Gastrocnemius medialis (tissue), 4 donors: ENCODE measurements at regions not wholly inside any gene's neighbourhood (a gene's known extent, or its start where the extent isn't known, plus 50 kb on each side); places are given as distances from the start of the nearest gene placed in this dataset.
A peak's percentile ranks its signal among the peaks of the same experiment; 100 is the strongest.

Experiments used
- ATAC-seq, 2 donors: fragments of 150-250 bp; one replicate each; pipeline ENCODE4 v1.9.1; 2016
- DNase-seq, 2 donors: peaks; one replicate each; pipeline ENCODE4 v3.0.0-alpha.2; 2019
- H3K27ac ChIP-seq, 4 donors: fragments of 200-600 bp; sonication (generic); 1 replicate in 1 of 4; 2 replicates in 3 of 4; pipeline ENCODE4 v1.5.1; 2016 to 2018; ENCODE audit warnings: mild to moderate bottlenecking in 2 of 4, moderate library complexity in 1 of 4
- H3K27me3 ChIP-seq, 3 donors: fragments of 200-600 bp; sonication (generic) in 2 of 3; 1 replicate in 1 of 3; 2 replicates in 2 of 3; pipeline versions ENCODE4 v1.5.1 to v1.6.0; 2016 to 2019; ENCODE audit warnings: mild to moderate bottlenecking in 1 of 3, moderate library complexity in 1 of 3
- H3K36me3 ChIP-seq, 2 donors: fragments of 200-600 bp; sonication (generic) in 1 of 2; one replicate each; pipeline ENCODE4 v1.5.1; 2017 to 2018
- H3K4me1 ChIP-seq, 2 donors: fragments of 200-600 bp; sonication (generic) in 1 of 2; one replicate each; pipeline ENCODE4 v1.5.1; 2016 to 2017; ENCODE audit warnings: mild to moderate bottlenecking in 2 of 2
- H3K4me3 ChIP-seq, 4 donors: fragments of 200-600 bp; sonication (generic) in 3 of 4; 1 replicate in 1 of 4; 2 replicates in 3 of 4; pipeline ENCODE4 v1.5.1; 2016 to 2019; ENCODE audit warnings: mild to moderate bottlenecking in 2 of 4
- H3K9me3 ChIP-seq, 3 donors: fragments of 200-600 bp; sonication (generic) in 2 of 3; 1 replicate in 1 of 3; 2 replicates in 2 of 3; pipeline ENCODE4 v1.5.1; 2016 to 2019
- POLR2A ChIP-seq, 2 donors: fragments of 450-650 bp; IDR thresholded peaks; one replicate each; pipeline ENCODE4 v1.6.1; 2017; ENCODE audit warnings: antibody characterized with exemption in 2 of 2, mild to moderate bottlenecking in 2 of 2, moderate library complexity in 2 of 2
- in situ Hi-C, 4 donors: fragments of 200-750 bp; cut with MboI; loops; one replicate each; pipeline versions ENCODE4 v1.15.0 to v1.8.0; 2017; ENCODE audit warnings: low sequenced_read_pairs in 4 of 4
- intact Hi-C: fragments of 100-400 bp; cut with DNase I; formaldehyde crosslinking; loops from one replicate; pipeline ENCODE4 v1.15.1; 2023; ENCODE audit warnings: low total_unique reads
- TF ChIP-seq, protein P1 (sequence below), 5 experiments: fragments of 450-650 bp in 3 of 5; fragments of 200-600 bp in 2 of 5; sonication (generic) in 2 of 5; IDR thresholded peaks in 4 of 5; conservative IDR thresholded peaks in 1 of 5; 1 replicate in 4 of 5; 2 replicates in 1 of 5; pipeline ENCODE4 v1.5.1; 2016 to 2019; ENCODE audit warnings: antibody characterized with exemption in 5 of 5, mild to moderate bottlenecking in 3 of 5, moderate library complexity in 3 of 5

- H3K27ac ChIP-seq, result peak overlapping the region in 2 of 4 donors; percentile 66 to 87
- H3K9me3 ChIP-seq, result no peaks in the 10 kb centered on the region
- no peaks in the 10 kb centered on the region for H3K27me3 ChIP-seq
- no peak overlapping the region for H3K4me3 ChIP-seq
- DNase-seq, result no peak
- no peaks in the 10 kb centered on the region for H3K36me3 ChIP-seq
- in situ Hi-C loops (no loop called here), intact Hi-C loops (no loop called here)
- TF ChIP-seq, protein P1, sequence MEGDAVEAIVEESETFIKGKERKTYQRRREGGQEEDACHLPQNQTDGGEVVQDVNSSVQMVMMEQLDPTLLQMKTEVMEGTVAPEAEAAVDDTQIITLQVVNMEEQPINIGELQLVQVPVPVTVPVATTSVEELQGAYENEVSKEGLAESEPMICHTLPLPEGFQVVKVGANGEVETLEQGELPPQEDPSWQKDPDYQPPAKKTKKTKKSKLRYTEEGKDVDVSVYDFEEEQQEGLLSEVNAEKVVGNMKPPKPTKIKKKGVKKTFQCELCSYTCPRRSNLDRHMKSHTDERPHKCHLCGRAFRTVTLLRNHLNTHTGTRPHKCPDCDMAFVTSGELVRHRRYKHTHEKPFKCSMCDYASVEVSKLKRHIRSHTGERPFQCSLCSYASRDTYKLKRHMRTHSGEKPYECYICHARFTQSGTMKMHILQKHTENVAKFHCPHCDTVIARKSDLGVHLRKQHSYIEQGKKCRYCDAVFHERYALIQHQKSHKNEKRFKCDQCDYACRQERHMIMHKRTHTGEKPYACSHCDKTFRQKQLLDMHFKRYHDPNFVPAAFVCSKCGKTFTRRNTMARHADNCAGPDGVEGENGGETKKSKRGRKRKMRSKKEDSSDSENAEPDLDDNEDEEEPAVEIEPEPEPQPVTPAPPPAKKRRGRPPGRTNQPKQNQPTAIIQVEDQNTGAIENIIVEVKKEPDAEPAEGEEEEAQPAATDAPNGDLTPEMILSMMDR (IDR thresholded peaks at IDR 0.05 in 4 of 5, conservative IDR thresholded peaks at IDR 0.05 in 1 of 5), result no peak
- peak in 1 of 2 donors; percentile 8 for TF ChIP-seq POLR2A (IDR thresholded peaks at IDR 0.05)
- peaks cover 19 to 31% of the 10 kb centered on the region in 2 donors for H3K4me1 ChIP-seq
- ATAC-seq, result peak in 1 of 2 donors; percentile 53
Observed at GRCh38 chrX:39338583-39338982, 537.3 kb downstream of the MID1IP1 start.

- no peak for DNase-seq
- H3K27me3 ChIP-seq, result peaks cover 0 to 2% (median 0%) of the 10 kb centered on the region in 3 donors
- in situ Hi-C loops, result no loop called here
- intact Hi-C loops, result no loop called here
- no peaks in the 10 kb centered on the region for H3K36me3 ChIP-seq
- no peak overlapping the region for H3K27ac ChIP-seq
- ATAC-seq, result no peak
- no peaks in the 10 kb centered on the region for H3K9me3 ChIP-seq
- no peak overlapping the region for H3K4me3 ChIP-seq
- no peaks in the 10 kb centered on the region for H3K4me1 ChIP-seq
- TF ChIP-seq, protein P1 (IDR thresholded peaks at IDR 0.05 in 4 of 5, conservative IDR thresholded peaks at IDR 0.05 in 1 of 5), result no peak
- TF ChIP-seq POLR2A (IDR thresholded peaks at IDR 0.05), result no peak
Observed at GRCh38 chrX:39356119-39356807, 555.0 kb downstream of the MID1IP1 start.

DNA sequence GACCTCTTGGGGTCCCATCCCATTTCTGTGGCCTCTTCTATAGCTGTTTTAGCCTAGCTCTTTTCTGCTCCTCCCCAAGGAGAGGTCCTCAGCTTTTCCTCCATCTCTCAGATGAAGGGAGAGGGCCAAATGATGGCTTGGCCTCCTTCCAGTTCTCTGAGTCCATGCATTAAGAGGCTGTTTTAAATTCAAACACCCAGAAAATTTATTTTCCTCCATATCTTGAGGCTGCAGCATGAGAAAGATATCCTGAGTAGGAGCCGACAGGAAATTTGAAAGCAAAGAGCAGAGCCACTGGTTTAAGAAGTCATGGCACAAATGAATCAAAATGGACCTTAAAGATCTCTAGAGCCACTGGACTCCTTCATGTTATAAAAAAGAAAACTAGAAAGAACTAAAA, 558.8 kb downstream of the MID1IP1 start:
- H3K4me3 ChIP-seq, result no peak overlapping the region
- H3K9me3 ChIP-seq, result no peaks in the 10 kb centered on the region
- intact Hi-C loops, result no loop called here
- no peaks in the 10 kb centered on the region for H3K36me3 ChIP-seq
- H3K27ac ChIP-seq, result no peak overlapping the region
- no peak for TF ChIP-seq POLR2A (IDR thresholded peaks at IDR 0.05)
- TF ChIP-seq, protein P1 (IDR thresholded peaks at IDR 0.05 in 4 of 5, conservative IDR thresholded peaks at IDR 0.05 in 1 of 5), result no peak
- DNase-seq (no peak), ATAC-seq (no peak)
- H3K4me1 ChIP-seq, result no peaks in the 10 kb centered on the region
- in situ Hi-C loops, result no loop called here
- H3K27me3 ChIP-seq, result no peaks in the 10 kb centered on the region

DNA sequence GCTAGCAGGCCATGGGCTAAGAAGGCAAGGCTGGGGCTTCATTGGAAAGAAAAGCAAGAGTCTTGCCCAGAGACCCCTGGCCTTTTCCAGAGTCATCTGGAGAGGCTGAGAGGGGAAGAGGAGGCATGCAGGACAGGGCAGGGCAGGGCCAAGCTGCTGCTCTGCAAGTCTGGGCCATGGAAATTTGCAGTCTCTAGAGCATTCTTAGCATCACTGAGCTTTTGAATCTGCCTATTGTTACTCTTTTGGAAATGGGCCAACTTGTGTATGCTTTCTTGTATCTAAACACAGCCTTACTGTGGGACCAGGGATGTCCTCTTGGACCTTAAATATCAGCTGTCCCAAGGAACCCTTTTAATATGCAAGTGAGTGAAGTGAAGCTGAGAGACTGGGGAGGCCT, 560.5 kb downstream of the MID1IP1 start:
- Histone ChIP-seq H3K9me3 (no peaks in the 10 kb centered on the region), H3K27ac (no peak overlapping the region), H3K4me1 (no peaks in the 10 kb centered on the region), H3K27me3 (no peaks in the 10 kb centered on the region), H3K36me3 (no peaks in the 10 kb centered on the region), H3K4me3 (no peak overlapping the region)
- in situ Hi-C loops, result no loop called here
- intact Hi-C loops, result no loop called here
- no peak for ATAC-seq
- no peak for DNase-seq
- no peak for TF ChIP-seq POLR2A (IDR thresholded peaks at IDR 0.05)
- TF ChIP-seq, protein P1 (IDR thresholded peaks at IDR 0.05 in 4 of 5, conservative IDR thresholded peaks at IDR 0.05 in 1 of 5), result no peak

DNA sequence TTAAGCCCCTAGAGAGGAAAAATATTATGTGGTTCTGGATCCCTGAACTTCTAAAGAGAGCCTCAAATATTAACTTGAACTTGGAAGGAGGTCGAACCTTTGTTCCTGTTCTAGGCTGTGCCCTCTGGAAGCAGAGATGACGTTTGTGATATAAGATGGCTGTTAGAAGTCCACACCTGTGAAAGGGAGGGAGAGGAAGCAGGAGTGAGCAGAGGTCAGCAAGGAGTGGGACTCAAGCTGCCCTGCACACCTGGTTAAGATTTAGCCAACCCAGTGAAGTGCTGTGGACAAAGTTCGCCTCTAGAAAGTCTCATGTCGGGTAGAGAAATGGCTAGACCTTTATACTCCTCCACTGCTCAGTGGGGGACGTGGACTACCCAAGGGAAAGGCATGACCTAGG, 566.2 kb downstream of the MID1IP1 start:
- in situ Hi-C loops (no loop called here), intact Hi-C loops (no loop called here)
- Histone ChIP-seq H3K27me3 (no peaks in the 10 kb centered on the region), H3K4me1 (no peaks in the 10 kb centered on the region), H3K27ac (no peak overlapping the region), H3K9me3 (no peaks in the 10 kb centered on the region), H3K36me3 (no peaks in the 10 kb centered on the region), H3K4me3 (no peak overlapping the region)
- ATAC-seq (no peak), DNase-seq (no peak)
- TF ChIP-seq, protein P1 (IDR thresholded peaks at IDR 0.05 in 4 of 5, conservative IDR thresholded peaks at IDR 0.05 in 1 of 5), result no peak
- no peak for TF ChIP-seq POLR2A (IDR thresholded peaks at IDR 0.05)
